Globus pallidus (tissue), 1 donor: ENCODE measurements at regions not wholly inside any gene's neighbourhood (a gene's known extent, or its start where the extent isn't known, plus 50 kb on each side); places are given as distances from the start of the nearest gene placed in this dataset.

ENCODE experiments used
- DNase-seq: peaks from one replicate; pipeline ENCODE4 v3.0.0-alpha.2; 2015; ENCODE audit warnings: low spot score

- DNase-seq, result no peak
These were observed 72.5 kb upstream of the SMYD2 start for GRCh38 chr1:214208460-214208859.

GRCh38 chr1:214209260-214209808 is 71.6 kb upstream of the SMYD2 start:
- DNase-seq, result no peak

DNA sequence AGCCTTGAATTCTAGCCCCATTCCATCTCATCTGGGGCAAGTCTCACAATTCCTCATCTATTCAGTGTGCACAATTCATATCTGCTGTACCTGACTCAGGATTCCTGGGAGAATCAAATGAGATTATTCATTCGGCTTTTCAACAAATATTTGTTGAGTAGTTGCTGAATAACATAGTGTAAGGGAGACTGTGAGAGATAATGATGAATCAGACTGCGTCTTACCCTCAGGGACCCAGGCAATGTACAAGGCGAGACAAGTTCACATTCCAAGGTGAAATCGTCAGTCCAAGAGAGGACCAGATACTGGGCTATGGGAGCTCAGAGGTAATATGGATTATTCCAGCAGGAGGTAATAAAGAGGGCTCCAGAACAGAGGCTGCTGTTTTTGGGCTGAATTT is 67.8 kb upstream of the SMYD2 start:
- no peak for DNase-seq

GRCh38 chr1:214214851-214215250 is 66.1 kb upstream of the SMYD2 start:
- no peak for DNase-seq

DNA sequence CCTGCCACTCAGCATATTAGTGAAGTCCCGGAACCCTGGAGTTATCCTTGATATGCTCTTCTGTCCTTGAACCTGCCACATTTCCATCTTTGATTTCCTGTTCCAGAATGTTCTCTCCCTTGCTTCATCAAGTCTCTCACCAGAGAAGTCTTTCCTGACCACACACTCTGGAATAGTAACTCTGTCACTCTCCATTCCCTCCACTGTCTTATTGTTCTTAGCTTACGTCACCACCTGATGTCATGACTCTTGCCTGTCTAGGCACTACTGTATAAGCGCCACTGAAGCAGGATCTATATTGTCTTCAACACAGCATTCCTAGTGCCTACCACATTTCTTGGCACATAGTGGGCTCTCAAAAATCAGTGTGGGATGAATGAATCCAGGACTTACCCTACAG is 65.4 kb upstream of the SMYD2 start:
- no peak for DNase-seq

DNA sequence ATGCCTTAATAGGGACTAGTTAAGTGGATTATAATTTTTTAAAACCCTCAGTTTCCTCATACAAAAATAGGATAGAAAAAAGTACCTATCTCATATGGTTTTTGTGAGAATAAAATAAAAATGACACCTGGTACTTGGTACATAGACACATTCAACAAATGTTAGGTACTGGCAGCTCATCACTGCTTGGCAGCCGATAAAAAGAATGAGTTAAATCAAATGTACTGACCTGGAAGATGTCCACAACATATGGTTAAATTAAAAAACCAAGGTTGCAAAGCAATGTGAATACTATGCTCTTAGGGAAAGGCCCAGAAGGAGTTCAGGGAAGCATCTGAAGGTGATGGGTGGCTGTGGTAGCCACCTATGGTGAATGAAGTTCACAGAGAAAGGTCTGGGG is 64.9 kb upstream of the SMYD2 start:
- no peak for DNase-seq

- no peak for DNase-seq
These were observed 64.2 kb upstream of the SMYD2 start for GRCh38 chr1:214216779-214217178.

DNA sequence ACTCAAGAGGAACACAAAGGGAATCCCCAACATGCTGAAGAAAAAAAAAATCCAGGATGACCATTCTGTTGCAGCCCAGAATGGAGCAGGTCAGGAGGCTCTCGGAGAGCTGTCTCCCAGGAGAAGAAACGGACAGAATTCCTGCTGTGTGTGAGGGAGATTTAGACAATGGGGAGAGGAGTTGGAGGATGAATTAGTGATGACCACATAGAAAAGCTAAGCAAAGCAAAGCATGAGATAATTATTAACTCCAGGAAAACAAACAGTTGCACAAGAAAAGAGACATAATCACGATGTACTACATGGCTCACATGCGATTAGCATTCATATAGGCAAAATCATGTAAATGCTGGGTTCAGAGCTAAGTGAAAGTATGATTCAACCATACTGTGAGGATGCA is 61.1 kb upstream of the SMYD2 start:
- no peak for DNase-seq

DNA sequence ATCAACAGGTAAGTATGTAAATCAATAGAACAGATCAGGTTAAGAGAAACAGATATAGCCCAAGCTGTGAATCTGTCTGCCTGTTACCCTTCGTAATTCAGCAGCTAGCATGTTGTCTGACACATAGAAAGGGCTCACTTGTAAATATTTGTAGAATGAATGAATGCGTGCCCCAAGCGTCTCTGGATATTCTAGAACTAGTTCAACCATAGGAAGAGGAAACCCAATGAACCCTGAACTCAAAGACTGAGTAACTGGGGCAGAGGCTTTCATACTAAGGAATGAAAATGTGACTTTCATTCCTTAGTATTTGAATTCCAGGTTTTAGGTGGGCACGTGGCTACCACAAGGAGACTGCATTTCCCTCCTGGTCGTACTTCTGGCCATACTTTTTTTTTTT is 60.1 kb upstream of the SMYD2 start:
- DNase-seq, result no peak

- DNase-seq, result peak; percentile 12
These were observed 56.2 kb upstream of the SMYD2 start for GRCh38 chr1:214224611-214225354.

DNA sequence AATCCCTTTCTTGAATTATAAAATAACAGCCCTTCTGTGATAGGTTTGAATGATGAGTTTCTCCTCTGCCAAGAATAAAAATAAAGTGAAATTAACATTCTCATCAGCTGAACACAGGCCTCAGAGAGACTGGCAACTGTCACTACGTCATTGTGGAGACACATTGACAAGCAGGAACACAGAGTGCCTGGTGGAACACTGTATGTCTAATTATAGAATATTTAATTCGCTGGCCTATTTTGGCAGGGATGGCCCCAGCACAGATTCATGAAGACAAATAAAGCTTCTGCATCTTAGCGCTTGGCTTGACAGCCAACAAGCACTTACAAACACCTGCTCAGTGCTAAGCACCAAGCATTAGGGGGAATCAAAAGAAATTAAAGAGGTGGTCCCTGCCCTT is 52.0 kb upstream of the SMYD2 start:
- DNase-seq, result peak; percentile 13

- no peak for DNase-seq
These were observed 51.2 kb upstream of the SMYD2 start for GRCh38 chr1:214229736-214230135.
